SJSA1 (cell line): ENCODE measurements at regions not wholly inside any gene's neighbourhood (a gene's known extent, or its start where the extent isn't known, plus 50 kb on each side); places are given as distances from the start of the nearest gene placed in this dataset.

Experiments used
- DNase-seq, 2 experiments: peaks; one replicate each; pipeline ENCODE4 v3.0.0-alpha.2; 2015 to 2020; ENCODE audit warnings: low spot score in 2 of 2, low read depth in 1 of 2
- H3K27ac ChIP-seq: fragments of 250-450 bp; sonication (Bioruptor Pico); 2 replicates; pipeline ENCODE4 v1.5.1; 2020; ENCODE audit warnings: mild to moderate bottlenecking, moderate library complexity
- H3K27me3 ChIP-seq: fragments of 250-450 bp; sonication (Bioruptor Pico); replicated peaks from 2 replicates; pipeline ENCODE4 v1.5.1; 2020; ENCODE audit warnings: mild to moderate bottlenecking, moderate library complexity
- H3K36me3 ChIP-seq: fragments of 250-450 bp; sonication (Bioruptor Pico); 2 replicates; pipeline ENCODE4 v1.5.1; 2020; ENCODE audit warnings: mild to moderate bottlenecking
- H3K4me1 ChIP-seq: fragments of 250-450 bp; sonication (Bioruptor Pico); replicated peaks from 2 replicates; pipeline ENCODE4 v1.6.1; 2021; ENCODE audit warnings: mild to moderate bottlenecking
- H3K4me3 ChIP-seq: fragments of 250-450 bp; sonication (Bioruptor Pico); 2 replicates; pipeline ENCODE4 v1.5.1; 2020; ENCODE audit warnings: mild to moderate bottlenecking
- H3K9me3 ChIP-seq: fragments of 250-450 bp; sonication (Bioruptor Pico); replicated peaks from 2 replicates; pipeline ENCODE4 v1.5.1; 2020; ENCODE audit warnings: mild to moderate bottlenecking

GRCh38 chr2:150012986-150013385 lies 425.4 kb upstream of the MMADHC start:
- H3K4me3 ChIP-seq = no peak overlapping the region
- H3K9me3 ChIP-seq = no peaks in the 10 kb centered on the region
- no peaks in the 10 kb centered on the region for H3K4me1 ChIP-seq
- H3K36me3 ChIP-seq = no peaks in the 10 kb centered on the region
- DNase-seq = no peak
- no peaks in the 10 kb centered on the region for H3K27me3 ChIP-seq
- no peak overlapping the region for H3K27ac ChIP-seq

- DNase-seq = no peak
- no peaks in the 10 kb centered on the region for H3K27me3 ChIP-seq
- no peak overlapping the region for H3K27ac ChIP-seq
- H3K36me3 ChIP-seq = no peaks in the 10 kb centered on the region
- no peaks in the 10 kb centered on the region for H3K9me3 ChIP-seq
- no peaks in the 10 kb centered on the region for H3K4me1 ChIP-seq
- H3K4me3 ChIP-seq = no peak overlapping the region
Measured at GRCh38 chr2:150011161-150011730, 423.7 kb upstream of the MMADHC start.

GRCh38 chr2:150008901-150009300 lies 421.3 kb upstream of the MMADHC start:
- Histone ChIP-seq H3K4me3 (no peak overlapping the region), H3K9me3 (no peaks in the 10 kb centered on the region), H3K27me3 (no peaks in the 10 kb centered on the region), H3K27ac (no peak overlapping the region), H3K4me1 (no peaks in the 10 kb centered on the region), H3K36me3 (no peaks in the 10 kb centered on the region; the same call in 1 of the 2 replicates)
- DNase-seq = no peak

DNA sequence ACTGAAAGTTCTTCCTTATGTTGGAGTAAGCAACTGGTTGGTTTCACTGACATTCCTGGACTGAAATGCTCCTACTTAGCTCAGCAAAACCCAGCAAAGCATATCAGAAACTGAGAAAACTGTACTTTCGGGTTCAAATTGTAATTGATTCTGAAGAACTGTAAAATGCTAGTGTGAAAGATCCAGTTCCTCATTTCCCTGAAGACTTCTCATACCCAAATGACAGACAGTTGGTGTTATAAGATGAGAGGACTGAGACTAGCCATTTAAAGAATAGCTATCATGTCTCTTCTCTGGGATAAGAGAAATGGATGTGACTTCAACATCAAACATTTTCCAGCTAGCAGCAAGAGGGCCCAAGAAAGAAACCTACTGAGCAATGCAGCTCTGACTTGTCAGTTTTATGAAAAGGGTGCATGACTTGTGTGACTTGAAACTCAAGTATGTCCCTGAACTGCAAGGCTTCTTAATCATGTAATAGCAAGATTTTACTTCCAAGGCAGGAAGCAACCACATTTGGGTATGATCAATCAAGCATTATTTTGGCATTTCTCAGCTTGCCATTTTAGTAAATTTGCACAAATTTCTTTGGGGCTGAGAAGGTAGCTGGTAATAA lies 420.3 kb upstream of the MMADHC start:
- Histone ChIP-seq H3K27ac (no peak overlapping the region), H3K36me3 (no peaks in the 10 kb centered on the region; the same call in 1 of the 2 replicates), H3K9me3 (no peaks in the 10 kb centered on the region), H3K4me3 (no peak overlapping the region), H3K4me1 (no peaks in the 10 kb centered on the region), H3K27me3 (no peaks in the 10 kb centered on the region)
- no peak for DNase-seq

DNA sequence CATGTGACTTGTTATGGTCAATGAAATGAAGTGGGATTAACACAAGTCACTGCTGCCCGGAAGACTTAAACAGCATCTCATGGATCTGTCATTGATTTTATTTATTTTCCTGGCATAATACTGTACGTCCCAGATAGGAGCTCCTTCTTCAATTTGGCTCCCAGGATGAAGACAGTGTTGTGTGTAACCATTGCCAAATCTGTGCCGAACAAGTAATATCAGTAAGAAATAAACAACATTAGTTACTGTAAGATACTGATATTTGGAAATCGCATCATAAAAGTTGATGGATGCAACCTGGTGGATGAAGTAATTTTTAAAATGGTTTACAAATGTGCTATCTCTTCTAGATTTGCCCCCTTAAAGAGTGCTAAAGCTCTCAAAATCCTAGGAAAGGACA lies 419.0 kb upstream of the MMADHC start:
- Histone ChIP-seq H3K4me1 (no peaks in the 10 kb centered on the region), H3K9me3 (no peaks in the 10 kb centered on the region), H3K4me3 (no peak overlapping the region), H3K27ac (no peak overlapping the region), H3K36me3 (no peaks in the 10 kb centered on the region; the same call in 1 of the 2 replicates), H3K27me3 (no peaks in the 10 kb centered on the region)
- no peak for DNase-seq

GRCh38 chr2:150003544-150003943 lies 416.0 kb upstream of the MMADHC start:
- H3K27me3 ChIP-seq = no peaks in the 10 kb centered on the region
- no peak for DNase-seq
- H3K27ac ChIP-seq = no peak overlapping the region
- no peaks in the 10 kb centered on the region; the same call in 1 of the 2 replicates for H3K36me3 ChIP-seq
- no peaks in the 10 kb centered on the region for H3K4me1 ChIP-seq
- H3K9me3 ChIP-seq = no peaks in the 10 kb centered on the region
- no peak overlapping the region for H3K4me3 ChIP-seq

DNA sequence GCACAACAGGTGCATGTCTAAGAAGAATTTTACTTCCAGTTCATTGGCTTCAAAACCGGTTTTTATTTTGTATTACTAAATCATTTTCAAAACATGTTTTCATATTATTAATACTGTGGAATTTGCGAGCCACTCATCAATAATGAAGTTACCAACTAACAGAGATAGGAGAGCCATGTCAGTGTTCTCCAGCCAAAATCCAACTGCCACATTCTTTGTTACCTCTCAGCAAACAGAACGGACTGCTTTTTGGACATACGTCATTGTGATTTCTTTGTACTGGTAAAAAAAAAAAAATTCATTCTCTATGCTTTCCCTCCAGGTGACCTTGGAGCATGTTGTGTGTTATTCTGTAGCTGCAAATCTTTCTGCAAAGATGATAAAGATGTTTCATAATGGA lies 414.2 kb upstream of the MMADHC start:
- no peak for DNase-seq
- H3K9me3 ChIP-seq = no peaks in the 10 kb centered on the region
- no peak overlapping the region for H3K4me3 ChIP-seq
- no peaks in the 10 kb centered on the region for H3K27me3 ChIP-seq
- H3K36me3 ChIP-seq = no peaks in the 10 kb centered on the region; the same call in 1 of the 2 replicates
- H3K4me1 ChIP-seq = no peaks in the 10 kb centered on the region
- no peak overlapping the region for H3K27ac ChIP-seq

DNA sequence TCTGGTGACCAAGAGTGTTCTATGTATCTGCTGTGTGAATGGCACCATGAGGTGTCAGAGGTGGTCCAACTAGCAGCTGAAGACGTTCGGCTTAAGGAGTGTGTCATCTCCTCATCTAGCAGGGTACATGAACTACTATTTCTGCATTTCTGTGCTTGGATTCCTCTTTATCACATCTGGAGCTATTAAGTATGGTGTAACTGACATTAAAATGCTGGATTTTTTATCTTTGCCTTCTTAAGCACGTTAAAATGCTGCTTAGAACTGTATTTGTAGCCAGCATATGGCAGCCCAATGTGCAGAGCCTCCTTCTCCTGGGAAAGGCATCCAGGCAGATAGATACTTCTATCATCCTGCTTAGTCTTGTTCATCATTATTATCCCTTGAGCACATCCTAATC lies 409.3 kb upstream of the MMADHC start:
- no peak overlapping the region for H3K27ac ChIP-seq
- DNase-seq = no peak
- H3K4me3 ChIP-seq = no peak overlapping the region
- H3K36me3 ChIP-seq = no peaks in the 10 kb centered on the region
- H3K27me3 ChIP-seq = no peaks in the 10 kb centered on the region
- H3K9me3 ChIP-seq = no peaks in the 10 kb centered on the region
- peaks cover 20% of the 10 kb centered on the region for H3K4me1 ChIP-seq

- Histone ChIP-seq H3K36me3 (no peaks in the 10 kb centered on the region), H3K27ac (no peak overlapping the region), H3K4me3 (no peak overlapping the region), H3K27me3 (no peaks in the 10 kb centered on the region), H3K9me3 (no peaks in the 10 kb centered on the region), H3K4me1 (peaks cover 44% of the 10 kb centered on the region)
- peak; percentile 42 to 57 for DNase-seq
Measured at GRCh38 chr2:149994057-149994728, 406.6 kb upstream of the MMADHC start.

DNA sequence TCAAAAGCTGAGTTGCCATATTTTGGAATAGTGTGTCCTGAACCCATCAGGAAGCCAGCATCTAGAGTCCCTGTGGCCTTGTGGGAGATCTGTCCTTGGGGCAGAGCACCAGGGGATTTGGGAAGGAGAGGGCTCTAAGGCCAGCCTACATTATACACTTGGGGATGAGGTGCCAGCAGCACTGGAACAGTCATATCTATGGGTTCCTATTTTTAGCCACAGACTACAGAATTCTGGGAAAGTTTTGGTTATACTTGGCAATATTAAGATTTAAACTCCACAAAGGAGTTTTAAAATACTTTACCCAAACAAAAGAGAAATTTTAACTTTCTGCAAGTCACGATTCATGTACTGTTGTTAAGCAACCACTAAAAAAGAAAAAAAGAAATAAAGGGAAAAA lies 405.7 kb upstream of the MMADHC start:
- DNase-seq = no peak
- Histone ChIP-seq H3K9me3 (no peaks in the 10 kb centered on the region), H3K4me3 (no peak overlapping the region), H3K27ac (no peak overlapping the region), H3K4me1 (peaks cover 50% of the 10 kb centered on the region), H3K27me3 (no peaks in the 10 kb centered on the region), H3K36me3 (no peaks in the 10 kb centered on the region)

GRCh38 chr2:149991576-149991975 lies 404.0 kb upstream of the MMADHC start:
- Histone ChIP-seq H3K27ac (peak overlapping the region; percentile 55), H3K4me1 (peaks cover 50% of the 10 kb centered on the region), H3K9me3 (no peaks in the 10 kb centered on the region), H3K36me3 (no peaks in the 10 kb centered on the region), H3K27me3 (no peaks in the 10 kb centered on the region), H3K4me3 (no peak overlapping the region)
- peak; percentile 79 to 95 for DNase-seq

DNA sequence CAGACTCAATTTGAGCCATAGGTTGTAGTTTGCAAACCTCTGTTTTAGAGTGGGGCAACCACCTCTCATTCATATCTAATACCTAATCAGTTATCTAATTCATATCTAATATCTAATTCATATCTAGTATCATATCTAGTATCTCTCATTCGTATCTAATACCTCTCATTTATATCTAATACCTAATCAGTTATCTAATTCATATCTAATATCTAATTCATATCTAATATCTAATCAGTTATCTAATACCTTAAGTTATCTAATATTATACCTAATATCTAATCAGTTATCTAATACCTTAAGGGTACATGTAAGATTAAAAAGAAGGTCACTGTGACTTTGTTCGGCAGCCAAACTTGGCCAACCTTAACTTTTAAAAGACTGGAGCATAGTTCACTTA lies 403.4 kb upstream of the MMADHC start:
- H3K9me3 ChIP-seq = no peaks in the 10 kb centered on the region
- H3K4me3 ChIP-seq = no peak overlapping the region
- no peaks in the 10 kb centered on the region for H3K27me3 ChIP-seq
- H3K4me1 ChIP-seq = peaks cover 50% of the 10 kb centered on the region
- H3K36me3 ChIP-seq = no peaks in the 10 kb centered on the region
- peak overlapping the region; percentile 55 for H3K27ac ChIP-seq
- no peak for DNase-seq

- DNase-seq = peak in 1 of 2 experiments; percentile 51
- no peak overlapping the region for H3K4me3 ChIP-seq
- no peaks in the 10 kb centered on the region for H3K27me3 ChIP-seq
- peaks cover 46% of the 10 kb centered on the region for H3K4me1 ChIP-seq
- no peaks in the 10 kb centered on the region for H3K36me3 ChIP-seq
- no peaks in the 10 kb centered on the region for H3K9me3 ChIP-seq
- H3K27ac ChIP-seq = peak overlapping the region; percentile 49
Measured at GRCh38 chr2:149989447-149990063, 402.0 kb upstream of the MMADHC start.

DNA sequence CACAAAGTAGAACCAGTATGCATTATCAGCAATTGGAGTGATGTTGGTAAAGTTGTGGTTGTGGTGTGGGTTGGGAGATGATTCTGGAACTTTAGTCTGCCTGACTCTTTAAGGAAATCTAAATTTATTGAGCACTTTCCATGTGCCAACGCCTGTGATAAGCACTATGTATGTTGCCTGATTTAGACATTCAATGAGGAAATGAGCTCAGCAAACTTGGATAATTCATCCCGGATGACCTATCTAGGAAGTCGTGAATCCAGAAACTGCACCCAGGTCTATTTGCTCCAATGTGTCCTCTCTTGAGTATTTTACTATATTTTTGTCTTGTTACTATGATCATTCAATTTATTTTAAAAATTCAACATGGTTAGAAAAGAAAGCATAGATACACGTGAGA lies 400.8 kb upstream of the MMADHC start:
- no peaks in the 10 kb centered on the region for H3K36me3 ChIP-seq
- no peak overlapping the region for H3K4me3 ChIP-seq
- no peaks in the 10 kb centered on the region for H3K27me3 ChIP-seq
- no peaks in the 10 kb centered on the region for H3K9me3 ChIP-seq
- no peak overlapping the region for H3K27ac ChIP-seq
- no peak for DNase-seq
- peaks cover 40% of the 10 kb centered on the region for H3K4me1 ChIP-seq
